HG03575 (cell line): ENCODE measurements at regions not wholly inside any gene's neighbourhood (a gene's known extent, or its start where the extent isn't known, plus 50 kb on each side); places are given as distances from the start of the nearest gene placed in this dataset.
"Not testable (repeated sequence)": the region's sequence is repeated elsewhere in the genome, so short reads cannot be mapped to it uniquely, and the experiment has no call there.

ENCODE experiments used
- ATAC-seq: cut with Tn5 transposase; IDR thresholded peaks from one replicate; pipeline ENCODE4 v1.9.1; 2021; ENCODE audit not compliant: unreplicated experiment, insufficient number of reproducible peaks, low FRiP score; ENCODE audit errors: extremely low read depth

GRCh38 chr14:105711044-105711620 lies 184.7 kb downstream of the TMEM121 start:
- no peak for ATAC-seq

GRCh38 chr14:105711841-105712460 lies 185.6 kb downstream of the TMEM121 start:
- no peak for ATAC-seq

GRCh38 chr14:105712670-105713069 lies 186.3 kb downstream of the TMEM121 start:
- not testable (repeated sequence) for ATAC-seq

GRCh38 chr14:105713160-105713559 lies 186.8 kb downstream of the TMEM121 start:
- ATAC-seq, result not testable (repeated sequence)

DNA sequence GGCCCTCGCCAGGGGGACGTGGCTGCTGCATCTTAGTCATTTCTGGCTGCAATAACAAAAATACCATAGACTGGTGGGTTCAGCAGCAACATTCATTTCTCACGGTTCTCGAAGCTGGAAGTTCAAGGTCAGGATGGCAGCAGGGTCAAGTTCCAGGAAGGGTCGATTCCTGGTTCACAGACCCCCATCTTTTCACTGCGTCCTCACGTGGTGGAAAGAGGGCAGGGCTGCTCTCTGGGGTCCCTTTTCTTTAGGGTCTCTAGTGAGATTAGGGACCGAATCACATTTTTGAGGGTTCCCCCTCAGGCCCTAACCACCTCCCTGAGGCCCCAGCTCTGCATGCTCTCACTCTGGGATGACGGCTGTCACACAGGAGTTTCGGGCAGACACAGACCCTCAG lies 187.5 kb downstream of the TMEM121 start:
- ATAC-seq, result not testable (repeated sequence)

- not testable (repeated sequence) for ATAC-seq
These were observed 192.4 kb downstream of the TMEM121 start for GRCh38 chr14:105718787-105719186.

DNA sequence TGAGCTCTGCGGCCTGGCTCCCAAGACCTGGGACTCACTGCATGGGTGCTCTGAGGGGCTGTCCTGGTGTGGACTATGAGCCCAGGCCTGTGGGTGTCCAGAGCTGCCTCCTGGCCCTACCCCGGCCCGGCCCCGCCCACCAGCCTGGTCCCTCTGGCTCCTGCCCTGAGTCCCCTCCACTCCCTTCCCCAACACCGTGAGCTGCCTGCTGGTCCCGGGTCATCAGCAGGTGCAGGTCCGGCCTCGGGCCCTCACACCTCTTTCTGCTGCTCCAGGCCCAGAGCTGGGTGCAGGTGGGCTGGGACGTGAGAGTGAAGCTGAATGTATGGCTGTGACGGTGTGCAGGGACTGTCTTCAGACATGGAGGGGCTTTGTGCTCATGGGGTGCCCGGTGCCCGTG lies 193.7 kb downstream of the TMEM121 start:
- not testable (repeated sequence) for ATAC-seq

GRCh38 chr14:105720852-105721601 lies 194.6 kb downstream of the TMEM121 start:
- not testable (repeated sequence) for ATAC-seq

GRCh38 chr14:105721602-105721970 lies 195.2 kb downstream of the TMEM121 start:
- not testable (repeated sequence) for ATAC-seq

DNA sequence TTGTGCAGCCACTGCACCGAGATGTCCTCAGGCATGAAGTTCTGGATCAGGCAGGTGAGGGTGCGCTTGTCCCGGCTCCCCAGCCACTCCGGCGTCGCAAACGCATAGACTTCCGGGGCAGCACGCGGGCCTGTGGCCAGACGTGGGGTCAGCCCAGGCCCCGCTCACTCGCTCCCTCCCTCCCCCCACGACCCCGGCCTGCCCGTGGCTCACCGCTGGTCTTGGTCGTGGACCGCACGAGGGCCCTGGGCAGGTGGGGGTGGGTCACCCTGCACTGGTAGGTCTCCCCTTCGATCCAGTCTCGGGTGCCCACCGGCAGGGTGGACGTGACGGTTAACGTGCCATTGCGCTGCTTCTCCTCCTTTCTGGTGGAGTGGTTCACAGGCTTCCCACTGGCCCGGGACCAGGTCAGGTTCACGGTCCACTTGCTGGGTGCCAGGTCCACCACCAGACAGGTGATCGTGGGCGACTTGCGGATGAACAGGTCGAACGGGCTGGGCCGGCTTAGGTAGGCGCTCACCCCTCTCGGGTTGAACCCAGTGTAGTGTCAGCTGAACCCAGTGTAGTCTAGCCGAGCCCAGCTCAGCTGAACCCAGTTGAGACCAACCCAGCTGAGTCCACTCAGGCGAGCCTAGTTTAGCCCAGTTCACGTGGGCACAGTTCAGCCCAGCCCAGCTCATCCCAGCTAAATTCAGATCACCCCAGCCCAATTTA lies 195.8 kb downstream of the TMEM121 start:
- not testable (repeated sequence) for ATAC-seq

DNA sequence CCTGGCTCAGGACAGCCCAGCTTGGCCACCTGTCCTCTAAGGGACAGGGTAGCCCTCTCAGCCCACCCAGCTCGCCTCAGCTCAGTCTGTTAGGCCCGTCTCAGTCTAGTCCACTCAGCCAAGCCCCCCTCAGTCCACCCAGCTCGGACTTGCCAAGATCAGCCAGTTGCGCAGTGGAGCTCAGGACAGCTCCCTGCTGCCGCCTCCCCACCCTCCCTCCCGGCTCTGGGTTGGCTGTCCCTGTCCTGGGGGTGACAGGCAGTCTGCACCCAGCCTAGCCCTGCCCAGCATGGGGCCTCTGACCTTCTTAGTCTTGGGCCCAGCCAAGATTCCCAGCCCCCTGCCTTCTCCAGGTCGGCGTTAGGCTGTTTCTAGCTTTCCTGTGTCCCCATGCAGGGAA lies 196.9 kb downstream of the TMEM121 start:
- not testable (repeated sequence) for ATAC-seq

DNA sequence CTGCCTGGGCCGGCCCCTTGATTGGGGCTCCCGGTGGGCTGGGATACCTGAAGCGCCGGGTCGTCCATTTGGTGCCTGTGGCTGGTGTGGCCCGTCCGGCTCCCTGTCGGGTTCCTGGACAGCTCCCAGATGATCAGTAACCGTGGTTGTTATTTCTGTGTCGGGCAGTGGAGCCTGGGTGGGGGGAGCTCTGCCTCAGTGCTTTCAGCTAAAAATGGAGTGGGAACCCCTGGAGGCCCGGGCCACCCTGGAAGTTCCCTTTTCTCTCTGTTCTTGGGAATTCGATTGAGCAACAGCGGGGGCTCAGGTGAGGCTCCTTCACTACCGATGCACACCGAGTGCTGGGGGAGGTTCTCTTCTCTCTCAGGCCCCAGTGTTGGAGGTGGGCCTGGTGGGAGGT lies 197.4 kb downstream of the TMEM121 start:
- ATAC-seq, result not testable (repeated sequence)

DNA sequence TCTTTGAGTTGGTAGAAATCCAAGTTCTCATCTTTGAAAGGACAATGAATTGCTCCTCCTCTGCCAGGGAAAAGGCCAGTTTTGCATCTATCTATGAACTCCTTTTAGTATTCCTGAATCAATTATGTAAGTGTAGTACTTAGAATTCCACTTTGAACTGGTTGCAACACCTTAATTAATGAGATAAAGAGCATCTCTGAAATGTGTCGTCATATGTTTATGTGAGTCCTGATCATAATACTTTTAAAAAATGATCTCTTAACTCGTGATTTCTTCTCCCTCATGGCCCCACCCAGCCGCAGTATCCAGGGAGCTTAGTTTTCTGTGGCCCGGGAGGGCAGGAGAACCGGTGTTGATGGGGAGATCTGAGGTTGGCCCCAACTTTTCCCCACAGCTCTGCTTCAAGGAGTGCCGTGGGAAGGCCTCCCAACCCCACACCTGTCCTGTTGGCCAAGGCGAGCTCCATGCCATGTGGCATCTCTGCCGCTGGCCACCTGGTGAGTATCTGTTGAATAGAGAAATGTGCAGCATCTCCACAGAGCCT lies 203.5 kb downstream of the TMEM121 start:
- ATAC-seq, result not testable (repeated sequence)

GRCh38 chr14:105730731-105731130 lies 204.3 kb downstream of the TMEM121 start:
- not testable (repeated sequence) for ATAC-seq

DNA sequence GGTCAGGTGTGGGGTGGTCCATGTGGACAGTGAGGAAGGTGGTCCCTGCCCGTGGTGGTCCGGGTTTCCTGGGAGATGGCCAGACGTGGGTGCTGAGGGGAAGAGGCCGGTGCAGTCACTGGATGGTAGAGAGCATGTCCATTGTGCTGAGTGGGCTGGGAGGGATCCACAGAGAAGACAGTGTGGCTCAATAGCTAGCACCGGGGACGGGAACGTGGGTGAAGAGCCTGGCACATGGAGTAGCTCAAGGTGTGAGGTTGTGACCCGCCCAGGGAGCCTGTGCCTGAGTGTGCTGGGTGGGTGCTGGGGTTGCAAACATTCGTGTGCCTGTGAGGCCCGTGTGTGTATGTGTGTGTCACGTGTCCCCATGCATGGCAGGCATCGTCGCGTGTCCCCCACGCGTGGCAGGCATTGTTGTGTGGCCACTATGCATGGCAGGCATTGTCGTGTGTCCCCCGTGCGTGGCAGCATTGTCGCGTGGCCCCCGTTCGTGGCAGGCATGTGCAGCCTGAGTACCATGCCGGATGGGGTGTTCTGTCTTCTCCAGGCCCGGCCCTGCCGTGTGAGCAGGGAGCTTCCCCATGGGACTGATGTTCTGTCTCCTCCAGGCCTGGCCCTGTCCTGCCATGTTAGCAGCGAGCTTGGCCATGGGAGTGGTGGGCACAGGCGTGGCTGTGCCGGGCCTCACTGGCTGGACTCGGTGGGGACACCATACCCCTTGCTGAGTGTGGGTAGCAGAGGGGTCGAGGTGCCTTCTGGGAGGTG lies 205.0 kb downstream of the TMEM121 start:
- not testable (repeated sequence) for ATAC-seq

GRCh38 chr14:105733081-105734065 lies 207.0 kb downstream of the TMEM121 start:
- ATAC-seq, result no peak

DNA sequence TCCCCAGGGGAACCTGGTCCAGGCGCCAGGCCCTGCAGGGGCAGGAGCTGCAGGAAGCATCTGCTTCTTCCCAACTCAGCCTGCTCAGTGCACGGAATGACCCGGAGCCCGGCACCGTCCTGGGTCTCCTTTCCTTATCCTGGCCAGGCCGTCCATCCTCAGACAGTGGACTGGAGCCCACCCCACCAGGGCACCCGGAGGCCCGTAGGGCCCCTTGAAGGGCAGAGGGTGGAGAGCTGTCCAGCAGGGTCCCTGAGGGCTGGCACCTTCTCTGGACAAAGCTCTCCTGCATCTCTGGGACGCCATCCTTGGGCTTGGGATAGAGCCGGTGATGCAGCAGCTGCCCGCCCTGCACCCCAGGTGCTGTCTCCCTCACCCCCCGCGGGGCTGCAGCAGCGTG lies 207.9 kb downstream of the TMEM121 start:
- not testable (repeated sequence) for ATAC-seq
